ENCODE measurements at regions not wholly inside any gene's neighbourhood (a gene's known extent, or its start where the extent isn't known, plus 50 kb on each side); places are given as distances from the start of the nearest gene placed in this dataset.

GRCh38 chr3:159899166-159899565 is 89.5 kb upstream of the IL12A start:
- no peak for ATAC-seq
- no peak overlapping the region for H3K4me3 ChIP-seq (replicated peaks in 1 of 2; ENCODE audit: low read depth in 1 of 2, low read length in 2 of 2)
- H3K36me3 ChIP-seq (ENCODE audit: control insufficient read depth in 1 of 2, insufficient read depth in 2 of 2, low read length in 2 of 2), result no peaks in the 10 kb centered on the region
- H3K9me2 ChIP-seq (ENCODE audit: insufficient read depth), result no peaks in the 10 kb centered on the region
- H3K79me2 ChIP-seq (ENCODE audit: insufficient read depth, low read length), result no peaks in the 10 kb centered on the region
- no peaks in the 10 kb centered on the region for H4K20me1 ChIP-seq (ENCODE audit: insufficient read depth)
- H3K4me2 ChIP-seq (ENCODE audit: low read length), result no peak overlapping the region
- H3K9ac ChIP-seq (ENCODE audit: low read length), result no peak overlapping the region
- BruUV-seq (replicated peaks), result no TSS peak
- intact Hi-C loops (cut with micrococcal nuclease), result no loop called here
- H2AFZ ChIP-seq (ENCODE audit: low read depth, low read length, poor library complexity, severe bottlenecking), result no peak overlapping the region
- ChIA-PET CTCF (no interaction called here), RAD21 (ENCODE audit: low non-redundant PET in 1 of 2, low total read pairs in 2 of 2, uncharacterized antibody in 2 of 2, unreplicated experiment in 2 of 2) (no interaction called here), POLR2A (no interaction called here)
- no peak for DNase-seq (ENCODE audit: low read depth, low spot score)
- no peak for TF ChIP-seq EZH2phosphoT487 (IDR thresholded peaks at IDR 0.05; ENCODE audit: borderline replicate concordance)
- no peak for TF ChIP-seq TCF7L2 (IDR thresholded peaks at IDR 0.05; ENCODE audit: borderline replicate concordance, extremely low read depth, insufficient read depth, insufficient read length)
- no peak for TF ChIP-seq ZNF274 (IDR thresholded peaks at IDR 0.05; ENCODE audit: low read depth, low read length)
- no peak for TF ChIP-seq POLR2A (IDR thresholded peaks at IDR 0.05; ENCODE audit: borderline replicate concordance, extremely low read depth, insufficient read depth, insufficient read length)
- no peak for TF ChIP-seq EGR1 (IDR thresholded peaks at IDR 0.05; ENCODE audit: low read depth)
- TF ChIP-seq ZFX (IDR thresholded peaks at IDR 0.05), result no peak
- no peak for TF ChIP-seq FOSL1 (IDR thresholded peaks at IDR 0.05; ENCODE audit: low read depth)
- TF ChIP-seq ZBTB33 (IDR thresholded peaks at IDR 0.05; ENCODE audit: extremely low read depth, insufficient replicate concordance, low read length), result no peak
- TF ChIP-seq POLR2AphosphoS5 (IDR thresholded peaks at IDR 0.05; ENCODE audit: low read depth, low read length), result no peak
- TF ChIP-seq SIN3A (IDR thresholded peaks at IDR 0.05; ENCODE audit: low read depth), result no peak
- TF ChIP-seq REST (IDR thresholded peaks at IDR 0.05; ENCODE audit: low read depth), result no peak
- no peak for TF ChIP-seq CBX3 (IDR thresholded peaks at IDR 0.05; ENCODE audit: low read depth)
- TF ChIP-seq CTCF (IDR thresholded peaks at IDR 0.05 in 2 of 3, conservative IDR thresholded peaks at IDR 0.05 in 1 of 3; ENCODE audit: borderline replicate concordance in 1 of 3, insufficient read depth in 1 of 3, low read depth in 2 of 3, low read length in 2 of 3), result no peak
- TF ChIP-seq ATF3 (IDR thresholded peaks at IDR 0.05), result no peak
- no peak for TF ChIP-seq CEBPB (IDR thresholded peaks at IDR 0.05; ENCODE audit: low read depth)
- TF ChIP-seq MAX (IDR thresholded peaks at IDR 0.05), result no peak
- no peaks in the 10 kb centered on the region for H3K9me3 ChIP-seq (ENCODE audit: control insufficient read depth in 1 of 2, insufficient read depth in 1 of 2, low read depth in 1 of 2, low read length in 2 of 2)
- no peak overlapping the region for H3K27ac ChIP-seq (ENCODE audit: low read depth, low read length)
- no peaks in the 10 kb centered on the region for H3K27me3 ChIP-seq (ENCODE audit: insufficient read depth, low read length)
- H3K4me1 ChIP-seq (ENCODE audit: control insufficient read depth in 1 of 2, insufficient read depth in 2 of 2, low read length in 2 of 2), result no peaks in the 10 kb centered on the region

Measured in HCT116 (cell line).